ENCODE measurements at regions not wholly inside any gene's neighbourhood (a gene's known extent, or its start where the extent isn't known, plus 50 kb on each side); places are given as distances from the start of the nearest gene placed in this dataset.

DNA sequence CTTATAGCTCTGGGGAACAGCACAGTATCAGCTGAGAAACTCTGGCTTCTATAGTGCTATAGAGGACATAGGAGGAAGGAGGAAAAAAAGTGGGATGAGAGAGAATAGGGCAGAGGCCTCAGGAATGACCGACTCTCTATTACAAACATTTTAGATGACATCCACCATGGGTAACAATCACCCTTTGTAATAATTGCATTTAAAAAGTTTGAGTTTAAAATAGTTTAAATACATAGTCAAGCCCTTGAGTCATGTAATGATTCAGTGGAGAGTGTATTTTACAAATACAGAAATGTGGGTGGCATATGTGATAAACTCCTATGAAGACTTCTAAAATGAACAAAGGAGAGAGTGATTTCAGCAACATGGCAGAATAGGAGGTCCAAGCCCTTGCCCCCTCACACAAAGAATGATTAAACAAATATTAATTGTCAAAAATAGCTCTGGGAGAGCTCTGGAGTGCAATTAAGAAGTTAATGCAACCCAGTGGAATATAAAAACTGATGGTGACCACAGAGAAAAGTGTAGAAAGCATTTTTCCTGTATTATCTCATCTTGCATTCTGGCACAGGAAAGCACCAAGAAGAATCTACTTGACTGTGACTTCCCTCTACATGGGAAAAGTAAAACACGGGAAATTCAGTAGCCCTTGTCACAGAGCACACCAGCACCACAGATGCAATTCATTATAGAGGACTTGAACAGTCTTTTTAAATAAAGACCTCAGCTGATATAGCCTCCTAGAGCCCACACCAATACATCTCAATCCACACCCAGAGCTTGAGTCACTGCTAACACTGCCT, 569.0 kb upstream of the SORCS1 start:
- DNase-seq: no peak

DNA sequence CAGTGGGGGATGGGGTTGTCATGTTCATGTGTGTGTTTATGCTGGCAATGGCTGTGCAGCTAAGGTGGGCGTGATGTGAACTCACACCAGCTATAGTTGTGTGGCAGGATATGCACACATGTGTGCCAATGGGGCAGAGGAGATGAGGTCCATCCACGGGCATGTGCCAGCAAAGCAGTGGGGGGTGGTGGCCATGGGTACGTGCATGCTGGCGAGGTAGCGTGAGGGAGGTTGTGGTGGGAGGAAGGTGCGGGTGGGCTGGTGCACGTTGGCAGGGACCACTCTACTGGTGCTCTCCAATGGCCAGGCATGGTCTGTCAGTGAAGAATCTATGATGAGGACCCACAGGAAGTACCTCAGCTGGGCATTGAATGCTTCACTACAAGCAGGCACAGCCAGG, 567.5 kb upstream of the SORCS1 start:
- no peak for DNase-seq

DNA sequence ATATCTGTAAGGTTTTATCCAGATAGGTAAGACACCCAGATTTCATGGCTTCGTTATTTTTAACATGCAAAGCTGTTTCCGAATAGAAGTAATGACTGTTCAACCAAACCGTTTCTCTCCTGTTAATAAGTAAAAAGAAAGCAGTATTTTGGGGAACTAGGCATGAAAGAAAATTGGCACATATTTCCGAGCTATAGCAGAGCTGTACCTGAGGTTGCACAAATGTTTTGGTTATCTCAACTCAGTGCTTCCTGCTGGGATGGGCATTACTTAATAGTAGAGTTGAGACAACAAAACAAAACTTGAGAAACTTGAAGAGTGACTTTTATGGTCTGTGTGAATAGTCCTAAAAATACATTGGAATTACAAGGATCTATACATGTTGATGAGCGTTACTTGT, 564.3 kb upstream of the SORCS1 start:
- DNase-seq: peak; percentile 56

DNA sequence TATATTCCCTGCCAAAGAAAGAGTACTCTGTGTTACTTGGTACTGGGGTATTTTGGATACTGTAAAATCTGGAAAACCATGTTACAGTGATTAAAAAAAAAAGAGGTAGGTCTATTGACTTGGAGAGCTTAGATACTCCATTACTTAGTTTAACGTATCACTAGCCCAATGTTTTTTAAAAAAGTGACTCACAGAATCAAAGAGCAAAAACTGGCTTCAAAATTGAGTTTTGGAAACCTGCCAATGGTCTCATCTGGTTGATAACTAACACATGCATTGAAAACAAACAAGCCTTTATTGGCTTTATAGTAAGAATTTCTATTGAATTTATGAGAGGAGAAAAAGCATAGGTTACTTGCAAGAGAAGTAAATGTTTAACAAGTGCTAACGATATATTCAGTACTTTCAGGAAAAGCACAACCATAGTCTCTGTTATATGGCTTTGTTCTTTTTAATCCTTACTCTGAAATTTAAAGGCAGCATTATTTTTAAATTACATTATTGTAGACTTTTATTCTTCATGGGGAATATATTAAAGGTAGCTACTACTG, 563.3 kb upstream of the SORCS1 start:
- DNase-seq: no peak

DNA sequence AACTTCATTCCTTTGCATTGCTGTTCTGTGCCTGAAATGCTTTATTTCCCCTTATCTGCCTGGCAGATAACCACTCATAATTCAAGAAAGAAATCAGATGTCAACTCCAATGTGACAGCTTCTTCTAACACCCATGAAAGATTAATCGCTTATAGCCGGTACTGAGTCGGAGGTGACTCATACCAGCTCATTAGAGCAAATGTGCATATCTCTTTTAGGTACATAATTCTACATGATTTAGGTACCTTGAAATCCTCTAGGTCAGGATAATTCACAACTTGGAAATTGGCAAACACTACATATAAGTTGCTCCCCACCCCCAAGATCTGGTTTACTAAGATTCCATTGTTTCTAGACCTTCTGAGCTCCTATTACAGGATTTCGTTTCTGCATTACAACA, 554.4 kb upstream of the SORCS1 start:
- DNase-seq: no peak

DNA sequence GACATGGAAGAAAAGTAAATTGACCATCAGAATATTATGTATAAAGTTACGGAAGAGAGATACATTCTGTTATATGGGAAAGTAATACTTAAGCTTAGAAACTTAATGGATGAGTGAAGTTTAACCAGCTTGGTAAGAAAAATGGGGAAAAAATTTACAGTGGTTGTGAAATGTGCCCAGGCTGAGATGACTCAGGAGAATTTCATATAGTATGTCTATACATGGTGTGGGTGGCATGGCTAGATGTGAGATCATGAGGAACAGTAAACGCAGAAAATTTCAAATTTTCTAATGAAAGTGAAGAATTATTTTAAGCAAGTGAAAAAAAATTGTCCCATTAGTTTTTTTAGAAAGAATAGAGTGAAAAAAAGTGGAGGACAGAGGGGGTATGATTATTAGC, 552.5 kb upstream of the SORCS1 start:
- no peak for DNase-seq

DNA sequence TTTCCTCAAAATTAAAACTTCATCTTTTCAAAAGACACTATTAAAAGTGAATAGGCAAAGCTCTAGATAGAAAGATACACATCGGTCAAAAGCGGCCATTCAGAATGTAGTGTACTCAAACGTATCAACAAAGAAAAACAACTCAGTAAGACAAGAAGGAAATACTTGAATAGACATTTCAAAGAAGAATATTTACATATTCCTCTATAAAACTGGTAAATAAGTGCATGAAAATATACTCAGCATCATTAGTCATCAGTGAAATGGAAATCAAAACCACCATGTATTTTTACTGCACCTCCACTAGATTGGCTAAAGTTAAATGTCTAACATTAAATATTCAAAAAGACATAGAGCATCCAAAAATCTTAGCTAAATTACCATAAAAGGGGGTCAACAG, 551.1 kb upstream of the SORCS1 start:
- no peak for DNase-seq

DNA sequence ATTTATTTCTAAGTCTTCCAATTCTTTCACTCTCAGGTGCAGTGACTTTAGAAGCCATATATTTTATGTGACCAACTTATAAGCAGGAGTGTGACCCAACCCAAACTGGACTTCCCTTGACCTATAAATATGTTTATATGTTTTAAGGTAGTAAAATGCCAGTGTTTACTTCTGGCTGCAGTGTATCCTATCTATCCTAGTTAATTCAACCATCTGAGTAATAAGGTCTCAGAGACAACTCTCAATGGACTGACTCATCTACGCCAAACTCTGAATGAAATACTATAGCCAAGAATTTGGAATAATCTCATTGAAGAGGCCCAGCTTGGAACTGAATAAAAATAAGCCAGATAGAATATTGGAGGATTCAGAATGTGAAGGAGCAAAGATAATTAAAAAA, 544.5 kb upstream of the SORCS1 start:
- no peak for DNase-seq

DNA sequence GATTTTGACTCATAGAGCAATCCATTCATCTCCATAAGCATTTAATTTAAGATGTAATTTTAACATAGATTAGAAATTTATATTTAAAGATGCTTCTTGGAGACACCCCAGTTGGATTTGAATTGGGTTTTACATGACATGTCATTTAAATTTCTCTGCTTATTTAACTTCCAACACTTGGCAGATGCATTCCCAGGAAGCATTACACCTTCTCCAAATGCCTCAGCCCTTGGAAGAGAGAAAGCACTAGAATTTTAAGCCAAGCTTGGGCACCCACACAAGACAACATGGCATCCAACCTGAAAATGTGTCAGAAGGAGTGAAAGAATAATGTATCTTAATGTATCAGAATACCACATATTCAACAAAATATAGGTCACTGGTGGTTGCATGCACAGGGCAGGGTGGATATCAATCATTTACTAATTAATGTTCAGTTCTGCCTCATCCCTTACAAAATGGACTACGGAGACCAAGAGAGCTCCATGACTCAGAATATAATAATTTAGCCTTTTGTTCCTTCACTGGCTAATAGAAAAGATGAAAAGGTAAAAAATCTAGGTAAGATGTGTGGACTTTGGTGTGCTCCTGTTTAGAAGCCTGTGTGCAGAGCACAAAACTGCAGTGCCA, 541.7 kb upstream of the SORCS1 start:
- no peak for DNase-seq

DNA sequence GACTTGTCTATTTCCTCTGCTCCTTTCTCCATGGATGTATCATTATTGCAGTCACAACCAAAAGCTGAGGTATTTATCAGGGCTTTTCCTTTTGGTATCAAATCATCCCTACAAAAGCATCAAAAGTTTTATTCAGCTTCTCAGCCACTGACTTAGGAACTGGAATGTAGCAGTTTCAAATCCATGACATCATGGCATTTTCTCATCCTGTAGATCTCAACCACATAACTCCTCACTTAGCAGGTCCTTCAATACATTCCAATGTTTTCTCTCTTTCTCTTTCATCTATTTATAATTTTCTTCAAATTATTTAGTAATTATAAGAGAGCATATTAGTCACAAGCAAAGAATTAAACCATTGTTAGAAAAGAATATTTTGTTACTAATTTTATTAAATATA, 537.4 kb upstream of the SORCS1 start:
- DNase-seq: no peak

DNA sequence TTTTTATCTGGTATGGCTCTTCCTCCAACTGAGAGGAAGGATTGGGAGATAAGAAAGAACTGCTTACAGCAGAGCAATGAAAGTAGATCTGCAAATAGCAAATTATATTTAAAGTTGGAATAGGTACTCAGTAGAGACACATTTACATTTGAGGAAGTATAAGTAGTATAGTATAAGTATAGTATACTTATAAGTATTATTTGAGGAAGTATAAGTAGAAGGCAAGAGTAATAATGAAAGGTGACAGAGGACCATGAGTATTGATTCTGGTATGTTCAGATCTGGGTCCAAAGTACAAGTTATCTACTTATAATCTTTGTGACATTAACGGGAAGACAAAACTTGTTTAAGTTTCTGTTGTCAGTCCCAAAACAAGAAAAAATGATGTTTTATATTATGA, 527.6 kb upstream of the SORCS1 start:
- DNase-seq: peak; percentile 64

DNA sequence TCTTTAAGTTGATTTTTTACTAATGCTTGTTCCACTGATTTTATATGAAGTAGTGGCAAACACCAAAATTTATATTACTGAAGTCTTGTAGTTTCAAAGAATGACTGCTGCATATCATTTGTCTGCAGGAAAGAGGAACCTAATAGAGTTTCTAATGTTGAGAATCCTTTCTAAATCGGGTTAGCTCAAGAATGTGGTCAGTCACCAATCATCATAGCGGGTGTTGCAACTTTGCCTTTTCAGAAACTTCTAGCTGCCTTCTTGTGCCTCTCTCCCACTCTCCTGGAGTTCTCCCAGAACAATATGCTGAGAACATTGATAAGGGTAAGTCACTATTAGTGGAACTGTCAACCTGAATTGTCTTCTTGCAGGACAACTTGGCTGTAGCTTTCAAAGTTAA, 524.8 kb upstream of the SORCS1 start:
- DNase-seq: peak; percentile 93

DNA sequence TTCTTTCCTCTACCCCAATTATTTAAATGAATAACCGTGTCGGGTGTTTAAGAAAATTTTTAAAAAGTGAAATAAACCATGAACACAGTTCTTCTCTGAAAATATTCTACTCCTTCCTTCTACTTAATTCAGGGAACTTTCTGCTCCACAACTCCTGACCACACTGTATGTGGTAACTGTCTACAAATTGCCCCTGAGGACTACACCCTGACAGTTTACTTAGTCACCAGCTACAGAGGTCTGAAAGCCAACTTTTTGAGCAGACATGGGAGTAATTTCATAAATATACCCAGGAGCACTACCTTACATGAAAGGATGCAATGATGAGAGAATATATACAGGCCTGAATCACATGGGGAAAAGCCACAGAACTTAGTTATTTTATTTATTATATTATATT, 523.2 kb upstream of the SORCS1 start:
- peak; percentile 91 for DNase-seq

DNA sequence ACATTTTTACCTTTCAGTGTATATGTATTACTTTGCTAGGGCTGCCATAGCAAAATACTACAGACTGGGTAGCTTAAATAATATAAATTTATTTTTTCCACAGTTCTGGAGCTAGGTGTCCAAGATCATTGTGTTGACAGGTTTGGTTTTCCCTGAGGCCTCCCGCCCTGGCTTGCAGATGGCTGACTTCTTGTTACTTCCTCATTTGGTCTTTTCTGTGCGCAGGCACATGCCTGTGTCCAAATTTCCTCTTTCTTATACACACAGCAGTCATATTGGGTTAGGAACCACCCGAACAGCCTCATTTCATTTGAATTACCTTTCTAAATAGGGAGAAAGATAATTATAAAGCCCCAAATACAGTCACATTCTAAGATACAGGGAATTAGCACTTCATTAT, 521.6 kb upstream of the SORCS1 start:
- peak; percentile 90 for DNase-seq

DNA sequence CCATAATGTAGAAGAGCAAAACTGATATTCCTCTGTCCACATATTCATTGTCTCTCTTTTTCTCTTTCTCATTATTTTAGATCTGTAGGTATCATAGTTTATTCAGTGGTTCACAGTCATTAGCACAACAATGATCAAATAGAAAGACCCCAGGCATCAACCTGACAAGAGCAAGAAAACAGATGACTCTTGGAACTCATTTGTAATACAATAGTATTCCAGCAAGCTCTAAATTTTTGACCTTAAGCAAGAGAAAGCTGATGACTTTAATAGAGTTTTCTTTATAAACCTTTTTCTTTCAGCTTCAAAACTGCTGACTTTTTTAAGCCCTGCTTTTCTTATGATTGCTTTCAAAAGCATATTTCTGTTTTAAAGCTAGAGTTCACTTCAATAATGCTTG, 507.5 kb upstream of the SORCS1 start:
- DNase-seq: no peak

DNA sequence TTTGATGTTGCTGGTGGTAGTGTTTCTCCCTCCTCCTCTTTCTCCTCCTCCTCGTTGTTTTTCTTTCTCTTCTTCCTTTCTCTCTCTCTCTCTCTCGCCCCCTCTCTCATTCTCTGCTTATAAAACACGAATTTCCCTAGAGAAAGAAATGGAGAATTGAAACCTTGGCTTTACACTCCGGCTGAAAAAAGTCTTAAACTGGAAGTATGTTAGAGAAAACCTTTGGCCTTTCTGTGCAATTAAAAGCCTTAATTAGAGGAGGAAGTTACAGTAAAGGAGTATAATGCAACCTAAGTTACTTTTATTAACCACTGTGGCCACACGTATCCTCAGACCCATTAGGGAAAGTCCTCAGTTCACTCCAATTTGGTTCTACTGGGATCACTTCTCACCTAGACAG, 501.7 kb upstream of the SORCS1 start:
- peak; percentile 77 for DNase-seq

DNA sequence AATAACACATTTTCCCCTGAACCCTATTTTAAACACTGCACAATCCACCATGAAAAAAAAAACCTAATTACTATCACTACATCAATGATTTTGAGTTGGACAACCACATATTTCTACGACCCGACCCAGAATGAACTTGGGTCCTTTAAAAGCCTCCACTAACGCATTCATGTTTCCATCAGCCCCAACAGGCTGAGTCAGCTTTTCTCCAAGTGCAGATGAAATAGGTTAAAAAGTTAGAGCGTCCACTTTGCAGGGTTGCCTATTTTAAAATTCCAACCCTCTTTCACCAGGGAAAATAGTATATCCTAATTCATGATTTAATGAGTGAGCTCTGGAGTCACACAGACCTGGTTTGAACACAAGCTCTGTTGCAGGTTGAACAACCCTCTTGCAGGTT, 501.0 kb upstream of the SORCS1 start:
- no peak for DNase-seq

DNA sequence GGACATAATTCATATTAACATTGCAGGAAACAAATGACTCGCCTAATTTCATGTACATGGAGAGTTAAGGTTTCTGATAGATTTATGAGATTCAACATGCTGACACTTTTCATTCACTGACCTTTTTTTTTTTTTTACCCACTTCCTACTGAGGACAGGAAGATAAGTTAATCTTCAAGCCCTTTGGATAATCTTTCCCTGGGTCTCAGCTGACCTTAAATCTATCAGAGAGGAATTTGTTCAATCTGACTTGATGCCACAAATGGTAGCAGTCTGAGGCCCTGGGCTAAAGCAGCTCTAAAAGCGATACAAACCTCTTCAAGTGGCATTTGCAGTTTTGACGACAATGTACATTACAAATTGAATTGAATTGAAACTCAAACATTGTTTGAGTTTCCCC, 493.3 kb upstream of the SORCS1 start:
- DNase-seq: peak; percentile 33

DNA sequence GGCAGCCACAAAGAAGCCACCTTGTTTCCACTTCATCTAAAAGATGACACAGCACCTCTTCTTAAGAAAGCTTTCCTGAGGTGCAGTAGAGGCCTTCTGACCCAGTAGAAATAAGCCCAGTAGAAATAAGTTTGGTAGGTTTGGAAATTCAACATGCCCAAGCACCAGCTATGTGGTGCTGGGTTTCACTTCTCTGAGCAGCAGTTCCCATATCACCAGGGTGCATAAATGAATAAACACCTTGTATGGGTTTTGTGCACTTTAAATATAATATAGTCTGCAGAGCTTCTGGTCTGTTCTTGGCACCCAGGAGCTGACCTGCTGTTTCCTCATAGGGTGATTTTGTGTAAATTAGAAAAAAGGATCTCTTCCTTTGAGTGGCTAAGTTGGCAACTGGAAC, 492.4 kb upstream of the SORCS1 start:
- DNase-seq: peak; percentile 68

DNA sequence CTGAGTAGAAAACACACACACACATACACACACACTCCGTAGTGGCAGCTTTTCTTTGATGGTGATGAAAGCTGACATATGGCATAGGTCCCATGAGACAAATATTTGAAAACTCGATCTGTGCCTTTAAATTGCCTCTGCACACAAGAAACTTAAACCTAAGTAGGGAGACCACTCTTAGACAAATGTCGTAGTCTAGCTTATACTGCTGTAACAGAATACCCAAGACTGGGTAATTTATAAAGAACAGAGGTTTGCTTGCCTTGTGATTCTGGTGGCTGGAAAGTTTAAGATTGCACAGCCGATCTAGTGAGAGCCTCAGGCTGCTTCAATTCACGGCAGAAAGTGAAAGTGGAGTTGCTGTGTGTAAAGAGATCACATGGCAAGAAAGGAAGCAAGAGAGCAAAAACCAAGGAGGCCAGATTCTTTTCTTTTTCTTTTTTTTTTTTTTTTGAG, 489.4 kb upstream of the SORCS1 start:
- DNase-seq: peak; percentile 32

DNA sequence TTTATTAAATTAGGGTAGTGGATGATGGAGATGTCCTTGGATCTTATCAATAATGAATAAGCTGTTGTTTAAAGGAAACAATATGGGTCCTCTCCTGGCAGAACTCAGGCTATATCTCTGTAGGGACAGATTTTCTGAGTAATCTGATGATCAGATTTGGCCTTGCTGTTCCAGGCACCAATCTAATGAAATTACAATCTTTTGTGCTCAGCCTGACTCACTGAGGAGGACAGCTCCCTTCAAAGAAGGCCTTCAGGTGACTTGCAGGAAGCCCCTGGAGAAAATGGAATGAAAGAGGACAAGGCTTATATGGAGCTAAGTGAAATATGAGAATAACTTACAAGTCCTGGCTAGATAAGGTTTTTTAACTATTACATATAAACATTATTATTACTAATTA, 486.4 kb upstream of the SORCS1 start:
- DNase-seq: no peak

DNA sequence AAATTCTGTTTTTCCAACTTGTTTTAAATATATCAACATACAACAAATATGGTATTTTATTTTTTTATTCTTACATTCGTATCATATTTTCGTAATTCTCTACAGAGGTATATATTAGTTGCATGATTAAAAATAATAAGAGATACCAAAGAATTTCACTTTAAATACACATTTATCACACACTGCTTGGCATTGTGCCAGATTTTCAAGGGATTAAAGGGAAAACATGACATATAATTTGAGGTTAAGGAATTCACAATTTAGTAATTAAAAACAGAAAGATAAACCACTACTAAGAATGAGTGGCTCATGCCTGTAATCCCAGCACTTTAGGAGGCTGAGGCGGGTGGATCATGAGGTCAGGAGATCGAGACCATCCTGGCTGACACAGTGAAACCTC, 484.7 kb upstream of the SORCS1 start:
- DNase-seq: no peak

DNA sequence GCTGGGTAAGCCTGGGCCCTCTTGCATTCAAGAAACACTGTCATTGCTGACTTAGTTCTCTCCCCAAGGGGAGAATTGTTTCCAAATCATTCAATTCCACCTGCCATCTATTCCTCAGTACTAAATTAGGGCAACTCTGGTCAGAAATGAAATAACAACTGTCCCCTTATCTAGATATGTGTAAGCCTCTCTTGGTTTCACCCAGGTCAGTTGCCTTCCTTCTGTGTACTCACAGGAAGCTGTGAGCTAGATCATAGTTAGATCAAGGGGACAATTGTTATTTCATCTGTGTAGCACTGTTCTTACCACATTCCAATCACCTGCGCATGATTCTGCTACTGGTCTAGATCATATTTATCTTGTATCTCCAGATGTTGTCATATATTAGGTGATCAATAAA, 483.0 kb upstream of the SORCS1 start:
- no peak for DNase-seq

DNA sequence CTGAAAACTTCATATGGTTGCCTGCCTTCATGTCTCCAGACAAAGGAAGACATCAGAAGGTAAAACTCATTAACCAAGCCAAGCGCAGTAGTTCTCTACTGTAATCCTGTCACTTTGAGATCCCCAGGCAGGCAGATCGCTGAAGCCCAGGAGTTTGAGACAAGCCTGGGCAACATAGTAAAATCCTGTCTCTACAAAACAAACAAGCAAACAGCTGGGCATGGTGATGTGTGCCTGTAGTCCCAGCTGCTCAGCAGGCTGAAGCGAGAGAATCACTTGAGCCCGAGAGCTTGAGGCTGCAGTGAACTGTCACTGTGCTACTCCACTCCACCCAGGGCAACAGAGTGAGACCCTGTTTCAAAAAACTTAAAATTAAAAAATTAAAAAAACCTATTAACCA, 467.4 kb upstream of the SORCS1 start:
- DNase-seq: no peak

DNA sequence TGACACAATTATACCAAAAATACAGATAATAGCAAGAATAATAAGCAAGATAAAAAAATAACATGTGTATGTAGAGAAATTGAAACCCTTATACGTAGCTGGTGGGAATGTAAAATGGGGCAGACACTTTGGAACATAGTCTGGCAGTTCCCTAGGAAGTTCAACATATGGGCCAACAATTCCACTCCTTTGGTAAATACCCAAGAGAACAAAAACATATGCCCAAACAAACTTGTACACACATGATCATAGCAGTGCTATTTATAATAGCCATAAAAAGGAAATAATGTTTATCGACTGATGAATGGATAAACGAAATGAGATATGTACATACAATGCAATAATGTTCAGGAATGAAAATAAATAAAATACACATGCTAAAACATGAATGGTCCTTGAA, 462.4 kb upstream of the SORCS1 start:
- no peak for DNase-seq

All from MV-4-11 (cell line).